Astrocyte (in vitro differentiated cells and primary cell): ENCODE measurements at regions not wholly inside any gene's neighbourhood (a gene's known extent, or its start where the extent isn't known, plus 50 kb on each side); places are given as distances from the start of the nearest gene placed in this dataset.
A peak's percentile ranks its signal among the peaks of the same experiment; 100 is the strongest.

Source experiments
- DNase-seq: peaks from one replicate; pipeline ENCODE4 v3.0.0-alpha.2; 2010; ENCODE audit warnings: low read depth
- FAIRE-seq: peaks from 2 replicates; lab custom pipeline; 2011; peaks lifted over from hg19 to GRCh38; lab: Jason Lieb, UNC
- H2AFZ ChIP-seq: 2 replicates; pipeline ENCODE4 v1.6.0; 2012; ENCODE audit warnings: low read depth, low read length, inconsistent platforms
- H3K27ac ChIP-seq: 2 replicates; pipeline ENCODE4 v1.5.1; 2011; ENCODE audit warnings: low read depth, low read length, inconsistent platforms
- H3K27me3 ChIP-seq: 2 replicates; pipeline ENCODE4 v1.6.0; 2011; ENCODE audit warnings: low read length, inconsistent platforms; ENCODE audit not compliant: insufficient read depth
- H3K36me3 ChIP-seq: 2 replicates; pipeline ENCODE4 v1.5.1; 2011; ENCODE audit warnings: low read length, inconsistent platforms; ENCODE audit not compliant: insufficient read depth
- H3K4me1 ChIP-seq: 2 replicates; pipeline ENCODE4 v1.5.1; 2011; ENCODE audit warnings: low read length, inconsistent platforms; ENCODE audit not compliant: insufficient read depth
- H3K4me2 ChIP-seq: 2 replicates; pipeline ENCODE4 v1.6.0; 2012; ENCODE audit warnings: low read length, inconsistent platforms
- H3K4me3 ChIP-seq: 2 replicates; pipeline ENCODE4 v1.5.1; 2011; ENCODE audit warnings: low read depth, mild to moderate bottlenecking, low read length, inconsistent platforms; ENCODE audit not compliant: insufficient read depth
- H3K79me2 ChIP-seq: 2 replicates; pipeline ENCODE4 v1.6.0; 2012; ENCODE audit warnings: mild to moderate bottlenecking, low read length, inconsistent platforms; ENCODE audit not compliant: insufficient read depth
- H3K9ac ChIP-seq: 2 replicates; pipeline ENCODE4 v1.6.0; 2012; ENCODE audit warnings: mild to moderate bottlenecking, low read length, inconsistent platforms
- H3K9me3 ChIP-seq: 2 replicates; pipeline ENCODE4 v1.5.1; 2012; ENCODE audit warnings: low read depth, mild to moderate bottlenecking, low read length, inconsistent platforms; ENCODE audit not compliant: insufficient read depth
- H4K20me1 ChIP-seq: 2 replicates; pipeline ENCODE4 v1.6.0; 2012; ENCODE audit warnings: low read length, inconsistent platforms; ENCODE audit not compliant: insufficient read depth
- H3K27ac Mint-ChIP-seq: one replicate; pipeline ENCODE4 v1.8.0; 2021; ENCODE audit warnings: mild to moderate bottlenecking, mixed read lengths; ENCODE audit not compliant: unreplicated experiment
- H3K27me3 Mint-ChIP-seq: one replicate; pipeline ENCODE4 v1.8.0; 2021; ENCODE audit warnings: low read depth, mixed read lengths; ENCODE audit not compliant: unreplicated experiment
- H3K36me3 Mint-ChIP-seq: one replicate; pipeline ENCODE4 v1.8.0; 2021; ENCODE audit warnings: low read depth, mixed read lengths; ENCODE audit not compliant: unreplicated experiment
- H3K4me1 Mint-ChIP-seq: one replicate; pipeline ENCODE4 v1.8.0; 2021; ENCODE audit warnings: low read depth, mixed read lengths; ENCODE audit not compliant: unreplicated experiment
- H3K4me3 Mint-ChIP-seq: one replicate; pipeline ENCODE4 v1.8.0; 2021; ENCODE audit warnings: mild to moderate bottlenecking, moderate library complexity, mixed read lengths; ENCODE audit not compliant: unreplicated experiment
- H3K9me3 Mint-ChIP-seq: one replicate; pipeline ENCODE4 v1.8.0; 2021; ENCODE audit warnings: mild to moderate bottlenecking, mixed read lengths; ENCODE audit not compliant: unreplicated experiment
- CTCF ChIP-seq: IDR thresholded peaks from 2 replicates; pipeline ENCODE4 v1.5.1; 2011; ENCODE audit warnings: low read depth, mild to moderate bottlenecking, inconsistent platforms, low read length, moderate library complexity; ENCODE audit not compliant: insufficient read depth
- EZH2 ChIP-seq: IDR thresholded peaks from 2 replicates; pipeline ENCODE4 v1.6.1; 2012; ENCODE audit warnings: mild to moderate bottlenecking, low read length, inconsistent platforms; ENCODE audit not compliant: insufficient read depth

- no peaks in the 10 kb centered on the region for H3K4me1 ChIP-seq
- peaks cover 14% of the 10 kb centered on the region for H3K4me1 Mint-ChIP-seq
- H3K9me3 ChIP-seq = no peaks in the 10 kb centered on the region
- no peak overlapping the region for H3K27ac Mint-ChIP-seq
- no peak for TF ChIP-seq CTCF
- TF ChIP-seq EZH2 = no peak
- FAIRE-seq (no peak), DNase-seq (no peak)
- no peak overlapping the region for H3K4me2 ChIP-seq
- no peak overlapping the region for H3K27ac ChIP-seq
- no peak overlapping the region for H3K9ac ChIP-seq
- no peaks in the 10 kb centered on the region for H3K27me3 ChIP-seq
- H3K27me3 Mint-ChIP-seq = no peaks in the 10 kb centered on the region
- no peak overlapping the region for H3K4me3 Mint-ChIP-seq
- H3K9me3 Mint-ChIP-seq = no peaks in the 10 kb centered on the region
- H4K20me1 ChIP-seq = no peaks in the 10 kb centered on the region
- no peaks in the 10 kb centered on the region for H3K36me3 Mint-ChIP-seq
- no peaks in the 10 kb centered on the region for H3K79me2 ChIP-seq
- no peak overlapping the region for H3K4me3 ChIP-seq
- no peaks in the 10 kb centered on the region for H3K36me3 ChIP-seq
- H2AFZ ChIP-seq = no peak overlapping the region
These were observed 700.1 kb upstream of the CHAC2 start for GRCh38 chr2:53067533-53067932.

- H3K27me3 ChIP-seq = no peaks in the 10 kb centered on the region
- H3K4me2 ChIP-seq = no peak overlapping the region
- Mint-ChIP-seq H3K9me3 (no peaks in the 10 kb centered on the region), H3K4me1 (peaks cover 14% of the 10 kb centered on the region), H3K4me3 (no peak overlapping the region), H3K36me3 (no peaks in the 10 kb centered on the region), H3K27ac (peak overlapping the region; percentile 23), H3K27me3 (no peaks in the 10 kb centered on the region)
- no peak overlapping the region for H2AFZ ChIP-seq
- FAIRE-seq (no peak), DNase-seq (no peak)
- no peak for TF ChIP-seq EZH2
- no peak for TF ChIP-seq CTCF
- no peak overlapping the region for H3K9ac ChIP-seq
- H3K36me3 ChIP-seq = no peaks in the 10 kb centered on the region
- no peaks in the 10 kb centered on the region for H3K79me2 ChIP-seq
- no peak overlapping the region for H3K4me3 ChIP-seq
- H3K9me3 ChIP-seq = no peaks in the 10 kb centered on the region
- H3K27ac ChIP-seq = no peak overlapping the region
- H3K4me1 ChIP-seq = no peaks in the 10 kb centered on the region
- no peaks in the 10 kb centered on the region for H4K20me1 ChIP-seq
These were observed 700.5 kb upstream of the CHAC2 start for GRCh38 chr2:53067056-53067455.

GRCh38 chr2:53064154-53064553 is 703.5 kb upstream of the CHAC2 start:
- H3K9me3 ChIP-seq = no peaks in the 10 kb centered on the region
- no peaks in the 10 kb centered on the region for H3K9me3 Mint-ChIP-seq
- H3K79me2 ChIP-seq = no peaks in the 10 kb centered on the region
- no peak overlapping the region for H3K4me2 ChIP-seq
- H3K27me3 Mint-ChIP-seq = no peaks in the 10 kb centered on the region
- no peaks in the 10 kb centered on the region for H4K20me1 ChIP-seq
- no peaks in the 10 kb centered on the region for H3K36me3 ChIP-seq
- H3K27ac Mint-ChIP-seq = no peak overlapping the region
- FAIRE-seq (no peak), DNase-seq (no peak)
- peaks cover 14% of the 10 kb centered on the region for H3K4me1 Mint-ChIP-seq
- H3K27me3 ChIP-seq = no peaks in the 10 kb centered on the region
- no peaks in the 10 kb centered on the region for H3K4me1 ChIP-seq
- H3K4me3 Mint-ChIP-seq = no peak overlapping the region
- no peaks in the 10 kb centered on the region for H3K36me3 Mint-ChIP-seq
- TF ChIP-seq CTCF = no peak
- no peak for TF ChIP-seq EZH2
- no peak overlapping the region for H2AFZ ChIP-seq
- no peak overlapping the region for H3K4me3 ChIP-seq
- no peak overlapping the region for H3K9ac ChIP-seq
- no peak overlapping the region for H3K27ac ChIP-seq
